ENCODE measurements at regions not wholly inside any gene's neighbourhood (a gene's known extent, or its start where the extent isn't known, plus 50 kb on each side); places are given as distances from the start of the nearest gene placed in this dataset.

DNA sequence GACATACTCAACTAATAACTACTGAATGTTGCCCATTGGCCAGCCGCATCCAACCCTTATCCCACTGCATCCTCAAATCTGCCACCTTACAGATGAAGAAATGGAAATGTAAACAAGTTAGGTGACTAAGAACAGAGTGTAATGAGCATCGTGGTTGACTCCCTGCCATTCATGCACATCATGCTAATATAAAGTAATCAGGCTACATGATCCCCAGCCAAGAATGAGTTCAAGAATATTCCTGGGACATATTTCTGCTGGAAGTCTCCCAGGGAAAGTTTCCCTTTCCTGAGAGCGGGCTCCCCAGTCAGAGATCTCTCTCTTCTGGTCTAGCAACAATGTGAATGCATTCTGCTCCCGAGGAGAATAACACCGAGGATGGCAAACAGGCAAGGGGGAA is 55.9 kb upstream of the SERP2 start (continued):
- TF ChIP-seq, protein P1, sequence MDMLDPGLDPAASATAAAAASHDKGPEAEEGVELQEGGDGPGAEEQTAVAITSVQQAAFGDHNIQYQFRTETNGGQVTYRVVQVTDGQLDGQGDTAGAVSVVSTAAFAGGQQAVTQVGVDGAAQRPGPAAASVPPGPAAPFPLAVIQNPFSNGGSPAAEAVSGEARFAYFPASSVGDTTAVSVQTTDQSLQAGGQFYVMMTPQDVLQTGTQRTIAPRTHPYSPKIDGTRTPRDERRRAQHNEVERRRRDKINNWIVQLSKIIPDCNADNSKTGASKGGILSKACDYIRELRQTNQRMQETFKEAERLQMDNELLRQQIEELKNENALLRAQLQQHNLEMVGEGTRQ (IDR thresholded peaks at IDR 0.05; ENCODE audit: low read length): no peak
- TF ChIP-seq ZNF274 (IDR thresholded peaks at IDR 0.05; ENCODE audit: borderline replicate concordance, extremely low read depth, low read length): no peak
- TF ChIP-seq, protein P2, sequence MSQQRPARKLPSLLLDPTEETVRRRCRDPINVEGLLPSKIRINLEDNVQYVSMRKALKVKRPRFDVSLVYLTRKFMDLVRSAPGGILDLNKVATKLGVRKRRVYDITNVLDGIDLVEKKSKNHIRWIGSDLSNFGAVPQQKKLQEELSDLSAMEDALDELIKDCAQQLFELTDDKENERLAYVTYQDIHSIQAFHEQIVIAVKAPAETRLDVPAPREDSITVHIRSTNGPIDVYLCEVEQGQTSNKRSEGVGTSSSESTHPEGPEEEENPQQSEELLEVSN (IDR thresholded peaks at IDR 0.05): no peak
- TF ChIP-seq, protein P3, sequence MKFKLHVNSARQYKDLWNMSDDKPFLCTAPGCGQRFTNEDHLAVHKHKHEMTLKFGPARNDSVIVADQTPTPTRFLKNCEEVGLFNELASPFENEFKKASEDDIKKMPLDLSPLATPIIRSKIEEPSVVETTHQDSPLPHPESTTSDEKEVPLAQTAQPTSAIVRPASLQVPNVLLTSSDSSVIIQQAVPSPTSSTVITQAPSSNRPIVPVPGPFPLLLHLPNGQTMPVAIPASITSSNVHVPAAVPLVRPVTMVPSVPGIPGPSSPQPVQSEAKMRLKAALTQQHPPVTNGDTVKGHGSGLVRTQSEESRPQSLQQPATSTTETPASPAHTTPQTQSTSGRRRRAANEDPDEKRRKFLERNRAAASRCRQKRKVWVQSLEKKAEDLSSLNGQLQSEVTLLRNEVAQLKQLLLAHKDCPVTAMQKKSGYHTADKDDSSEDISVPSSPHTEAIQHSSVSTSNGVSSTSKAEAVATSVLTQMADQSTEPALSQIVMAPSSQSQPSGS (IDR thresholded peaks at IDR 0.05; ENCODE audit: low read length): no peak
